Spleen (tissue), 7 donors: ENCODE measurements at regions not wholly inside any gene's neighbourhood (a gene's known extent, or its start where the extent isn't known, plus 50 kb on each side); places are given as distances from the start of the nearest gene placed in this dataset.

ENCODE experiments used
- CTCF ChIP-seq, 11 experiments: fragments of 200-600 bp in 7 of 11; fragments of 450-650 bp in 4 of 11; sonication (generic) in 4 of 11; IDR thresholded peaks in 8 of 11; conservative IDR thresholded peaks in 3 of 11; 1 replicate in 7 of 11; 2 replicates in 4 of 11; pipeline versions ENCODE4 v1.4.0 to v1.8.0; 2016 to 2021; ENCODE audit warnings: antibody characterized with exemption in 11 of 11, inconsistent platforms in 4 of 11, mild to moderate bottlenecking in 1 of 11
- POLR2A ChIP-seq, 3 donors: fragments of 450-650 bp; IDR thresholded peaks; one replicate each; pipeline ENCODE4 v1.5.1; 2017; ENCODE audit warnings: antibody characterized with exemption in 3 of 3, mild to moderate bottlenecking in 1 of 3
- POLR2AphosphoS5 ChIP-seq, 3 donors: sonication (generic); formaldehyde crosslinking; IDR thresholded peaks; one replicate each; pipeline ENCODE4 v1.5.1; 2017; ENCODE audit warnings: antibody characterized with exemption in 3 of 3
- donor health status: DM: no; HTN: no; CAD: no; lungs with moderate emphysema.
- donor health status: DM: no; HTN: no; CAD: no.
- donor health status: DM: no; HTN: no; CAD: no.

GRCh38 chr18:61719671-61720070 is 173.1 kb downstream of the RNF152 start:
- TF ChIP-seq POLR2A (IDR thresholded peaks at IDR 0.05) (no peak), CTCF (IDR thresholded peaks at IDR 0.05 in 8 of 11, conservative IDR thresholded peaks at IDR 0.05 in 3 of 11) (no peak), POLR2AphosphoS5 (IDR thresholded peaks at IDR 0.05) (no peak)
